ENCODE measurements at regions not wholly inside any gene's neighbourhood (a gene's known extent, or its start where the extent isn't known, plus 50 kb on each side); places are given as distances from the start of the nearest gene placed in this dataset.

DNA sequence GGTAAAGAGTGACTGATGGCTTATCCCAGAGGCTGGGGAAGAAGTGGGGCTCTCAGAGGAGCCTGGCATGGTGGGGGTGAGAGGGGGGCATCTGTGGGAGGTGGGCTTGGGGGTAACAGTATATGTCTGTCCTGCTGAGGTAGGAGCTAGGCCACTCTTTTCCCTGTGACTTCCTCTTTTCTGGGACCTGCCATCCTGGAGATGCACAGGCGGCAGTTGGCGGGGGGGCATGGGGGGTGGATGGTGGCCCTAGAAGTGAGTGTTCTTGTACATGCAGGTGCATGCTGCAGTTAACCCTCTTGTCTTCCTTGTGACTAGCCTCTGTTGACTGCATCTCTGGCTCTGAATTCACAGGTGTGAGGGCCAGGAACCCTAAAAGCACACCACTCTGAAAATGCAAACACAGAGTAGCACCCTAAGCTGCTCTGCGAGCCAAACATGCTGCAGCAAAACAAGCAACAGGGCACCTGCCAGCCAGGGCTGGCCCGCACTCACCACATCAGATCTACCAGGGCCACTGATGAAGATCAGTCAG lies 123.8 kb upstream of the SHB start:
- TF ChIP-seq, protein P1, sequence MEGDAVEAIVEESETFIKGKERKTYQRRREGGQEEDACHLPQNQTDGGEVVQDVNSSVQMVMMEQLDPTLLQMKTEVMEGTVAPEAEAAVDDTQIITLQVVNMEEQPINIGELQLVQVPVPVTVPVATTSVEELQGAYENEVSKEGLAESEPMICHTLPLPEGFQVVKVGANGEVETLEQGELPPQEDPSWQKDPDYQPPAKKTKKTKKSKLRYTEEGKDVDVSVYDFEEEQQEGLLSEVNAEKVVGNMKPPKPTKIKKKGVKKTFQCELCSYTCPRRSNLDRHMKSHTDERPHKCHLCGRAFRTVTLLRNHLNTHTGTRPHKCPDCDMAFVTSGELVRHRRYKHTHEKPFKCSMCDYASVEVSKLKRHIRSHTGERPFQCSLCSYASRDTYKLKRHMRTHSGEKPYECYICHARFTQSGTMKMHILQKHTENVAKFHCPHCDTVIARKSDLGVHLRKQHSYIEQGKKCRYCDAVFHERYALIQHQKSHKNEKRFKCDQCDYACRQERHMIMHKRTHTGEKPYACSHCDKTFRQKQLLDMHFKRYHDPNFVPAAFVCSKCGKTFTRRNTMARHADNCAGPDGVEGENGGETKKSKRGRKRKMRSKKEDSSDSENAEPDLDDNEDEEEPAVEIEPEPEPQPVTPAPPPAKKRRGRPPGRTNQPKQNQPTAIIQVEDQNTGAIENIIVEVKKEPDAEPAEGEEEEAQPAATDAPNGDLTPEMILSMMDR (IDR thresholded peaks at IDR 0.05; ENCODE audit: low read depth, low read length): no peak
- no peak for TF ChIP-seq EZH2phosphoT487 (IDR thresholded peaks at IDR 0.05; ENCODE audit: low read depth)

Measured in OCI-LY3 (cell line).